A549 (cell line): ENCODE measurements at regions not wholly inside any gene's neighbourhood (a gene's known extent, or its start where the extent isn't known, plus 50 kb on each side); places are given as distances from the start of the nearest gene placed in this dataset.

Experiments
- ATAC-seq, 2 experiments: fragments of 200-7000 bp in 1 of 2; fragments of >200 bp in 1 of 2; cut with Nextera tagmentation in 1 of 2; cut with Tn5 transposase in 1 of 2; 3 replicates each; pipeline versions ENCODE4 v1.8.0 to v1.9.1; 2018 to 2020; ENCODE audit warnings: mild to moderate bottlenecking in 1 of 2, moderate library complexity in 1 of 2
- CTCF ChIA-PET: fragments of 300-600 bp; sonication (Branson Sonifier 250); formaldehyde crosslinking; extraction: SDS; loops from one replicate; lab custom pipeline; 2021; ENCODE audit warnings: antibody characterized with exemption, inconsistent platforms; lab: Yijun Ruan, JAX
- POLR2A ChIA-PET: fragments of 350-600 bp; formaldehyde crosslinking; extraction: SDS; loops from one replicate; lab custom pipeline; 2021; ENCODE audit warnings: antibody characterized with exemption, inconsistent platforms; lab: Yijun Ruan, JAX
- DNase-seq, 2 experiments: peaks; one replicate each; pipeline versions ENCODE4 v3.0.0 to v3.0.0-alpha.2; 2011 to 2016; ENCODE audit warnings: low read depth in 1 of 2, low spot score in 1 of 2
- FAIRE-seq: peaks from 2 replicates; lab custom pipeline; 2011; peaks lifted over from hg19 to GRCh38; lab: Jason Lieb, UNC
- H3K27ac ChIP-seq, 2 experiments: fragments of >200 bp; sonication (Bioruptor Twin); formaldehyde crosslinking; 3 replicates each; pipeline ENCODE4 v1.5.1; 2016 to 2017
- H3K4me1 ChIP-seq: fragments of >200 bp; sonication (Bioruptor Twin); formaldehyde crosslinking; 3 replicates; pipeline ENCODE4 v1.6.1; 2016
- H3K4me2 ChIP-seq: fragments of >200 bp; sonication (Bioruptor Twin); formaldehyde crosslinking; 3 replicates; pipeline ENCODE4 v1.6.1; 2016
- H3K4me3 ChIP-seq: fragments of >200 bp; sonication (Bioruptor Twin); formaldehyde crosslinking; 3 replicates; pipeline ENCODE4 v1.5.1; 2016
- H3K9me3 ChIP-seq: fragments of >200 bp; sonication (Bioruptor Twin); formaldehyde crosslinking; 3 replicates; pipeline ENCODE4 v1.6.1; 2016
- BHLHE40 ChIP-seq: IDR thresholded peaks from 2 replicates; pipeline ENCODE4 v1.6.1; 2012; ENCODE audit warnings: low read depth, low read length, inconsistent platforms
- CBX2 ChIP-seq: fragments of 200-600 bp; sonication (generic); IDR thresholded peaks from 2 replicates; pipeline ENCODE4 v1.6.1; 2016; ENCODE audit warnings: low read depth, mild to moderate bottlenecking, borderline replicate concordance
- CBX8 ChIP-seq: fragments of 200-600 bp; sonication (generic); IDR thresholded peaks from 2 replicates; pipeline ENCODE4 v1.6.1; 2016
- CHD4 ChIP-seq: fragments of 200-600 bp; sonication (generic); IDR thresholded peaks from 2 replicates; pipeline ENCODE4 v1.6.1; 2016; ENCODE audit warnings: antibody characterized with exemption, mild to moderate bottlenecking, borderline replicate concordance
- FOSB ChIP-seq: fragments of 250-450 bp; sonication (Bioruptor Pico); IDR thresholded peaks from 2 replicates; pipeline ENCODE4 v1.5.0; 2020; ENCODE audit warnings: mild to moderate bottlenecking, moderate library complexity
- FOXS1 ChIP-seq: fragments of 250-450 bp; sonication (Bioruptor Pico); IDR thresholded peaks from 2 replicates; pipeline ENCODE4 v1.5.0; 2020; ENCODE audit warnings: mild to moderate bottlenecking, moderate library complexity
- GATA3 ChIP-seq: IDR thresholded peaks from 2 replicates; pipeline ENCODE4 v1.6.1; 2012; ENCODE audit warnings: borderline replicate concordance
- HEYL ChIP-seq: fragments of 250-450 bp; sonication (Bioruptor Pico); IDR thresholded peaks from 2 replicates; pipeline ENCODE4 v1.8.0; 2021; ENCODE audit warnings: mild to moderate bottlenecking, moderate library complexity
- KDM1A ChIP-seq: fragments of 200-600 bp; sonication (generic); IDR thresholded peaks from 2 replicates; pipeline ENCODE4 v1.6.1; 2016; ENCODE audit warnings: low read depth, mild to moderate bottlenecking
- MAFK ChIP-seq: fragments of 450-650 bp; IDR thresholded peaks from 2 replicates; pipeline ENCODE4 v1.6.1; 2014; ENCODE audit not compliant: partially characterized antibody
- NPAS2 ChIP-seq: fragments of 250-450 bp; sonication (Bioruptor Pico); IDR thresholded peaks from 2 replicates; pipeline ENCODE4 v1.8.0; 2022; ENCODE audit warnings: mild to moderate bottlenecking, moderate library complexity, borderline replicate concordance
- NR3C1 ChIP-seq: fragments of >200 bp; sonication (Bioruptor Twin); formaldehyde crosslinking; IDR thresholded peaks from 3 replicates; pipeline ENCODE4 v1.6.1; 2017
- PHF8 ChIP-seq: fragments of 200-600 bp; sonication (generic); IDR thresholded peaks from 2 replicates; pipeline ENCODE4 v1.6.1; 2016; ENCODE audit warnings: low read depth, mild to moderate bottlenecking, antibody characterized with exemption, moderate library complexity, borderline replicate concordance
- RCOR1 ChIP-seq: fragments of 150-350 bp; IDR thresholded peaks from 2 replicates; pipeline ENCODE4 v1.6.1; 2014; ENCODE audit warnings: antibody characterized with exemption, low read length, low read depth
- RFX5 ChIP-seq: fragments of 450-650 bp; IDR thresholded peaks from 2 replicates; pipeline ENCODE4 v1.7.1; 2014; ENCODE audit warnings: antibody characterized with exemption, mild to moderate bottlenecking, moderate library complexity
- SMC3 ChIP-seq: fragments of >200 bp; sonication (Bioruptor Twin); formaldehyde crosslinking; IDR thresholded peaks from 3 replicates; pipeline ENCODE4 v1.6.1; 2018; ENCODE audit warnings: inconsistent platforms
- TP53 ChIP-seq: fragments of 250-450 bp; sonication (Bioruptor Pico); IDR thresholded peaks from 2 replicates; pipeline ENCODE4 v1.5.0; 2021; ENCODE audit warnings: mild to moderate bottlenecking, moderate library complexity
- ZFP36 ChIP-seq: fragments of 450-650 bp; IDR thresholded peaks from 2 replicates; pipeline ENCODE4 v1.6.1; 2014; ENCODE audit warnings: borderline replicate concordance; ENCODE audit not compliant: partially characterized antibody
- WGBS: methylation state at CpG from one replicate; pipeline ENCODE4 v1.1.6; 2017; ENCODE audit errors: missing lambda C conversion rate; 5-methylcytosine and 5-hydroxymethylcytosine counted together
- TF ChIP-seq, protein P1 (sequence below): fragments of 250-450 bp; sonication (Bioruptor Pico); IDR thresholded peaks from 2 replicates; pipeline ENCODE4 v1.5.0; 2021; ENCODE audit warnings: mild to moderate bottlenecking, moderate library complexity, borderline replicate concordance
- TF ChIP-seq, protein P2 (sequence below): fragments of 150-350 bp; IDR thresholded peaks from 2 replicates; pipeline ENCODE4 v1.6.1; 2014; ENCODE audit warnings: low read depth, mild to moderate bottlenecking, low read length
- TF ChIP-seq, protein P3 (sequence below): IDR thresholded peaks from 2 replicates; pipeline ENCODE4 v1.6.1; 2012

DNA sequence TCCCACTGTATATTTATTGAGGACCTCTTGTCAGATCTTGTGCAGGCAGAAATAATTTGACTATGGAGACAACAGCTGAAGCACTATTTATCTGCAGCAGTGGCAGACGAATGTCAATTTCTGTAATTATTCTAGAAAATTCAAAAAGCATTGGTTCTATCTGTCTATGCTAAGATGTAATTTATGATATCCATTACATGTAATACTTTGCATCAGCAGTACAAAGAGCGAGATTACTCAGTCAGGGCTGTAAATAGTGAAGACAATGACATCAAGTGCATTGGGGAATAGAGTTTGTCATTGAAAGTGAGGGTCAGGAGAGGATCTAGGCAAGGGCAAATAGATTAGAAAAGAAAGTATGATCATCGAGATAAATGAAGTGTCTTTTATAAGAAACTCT lies 508.2 kb downstream of the ZWINT start:
- H3K4me2 ChIP-seq, result no peak overlapping the region
- FAIRE-seq, result no peak
- no peaks in the 10 kb centered on the region for H3K4me1 ChIP-seq
- 12% methylated on average over 3 of the region's 3 CpGs for WGBS
- CTCF ChIA-PET, result no interaction called here
- TF ChIP-seq TP53 (CRISPR knock-in tag), result no peak
- TF ChIP-seq, protein P1, sequence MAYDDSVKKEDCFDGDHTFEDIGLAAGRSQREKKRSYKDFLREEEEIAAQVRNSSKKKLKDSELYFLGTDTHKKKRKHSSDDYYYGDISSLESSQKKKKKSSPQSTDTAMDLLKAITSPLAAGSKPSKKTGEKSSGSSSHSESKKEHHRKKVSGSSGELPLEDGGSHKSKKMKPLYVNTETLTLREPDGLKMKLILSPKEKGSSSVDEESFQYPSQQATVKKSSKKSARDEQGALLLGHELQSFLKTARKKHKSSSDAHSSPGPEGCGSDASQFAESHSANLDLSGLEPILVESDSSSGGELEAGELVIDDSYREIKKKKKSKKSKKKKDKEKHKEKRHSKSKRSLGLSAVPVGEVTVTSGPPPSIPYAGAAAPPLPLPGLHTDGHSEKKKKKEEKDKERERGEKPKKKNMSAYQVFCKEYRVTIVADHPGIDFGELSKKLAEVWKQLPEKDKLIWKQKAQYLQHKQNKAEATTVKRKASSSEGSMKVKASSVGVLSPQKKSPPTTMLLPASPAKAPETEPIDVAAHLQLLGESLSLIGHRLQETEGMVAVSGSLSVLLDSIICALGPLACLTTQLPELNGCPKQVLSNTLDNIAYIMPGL (CRISPR knock-in tag), result no peak
- no peak for TF ChIP-seq GATA3
- TF ChIP-seq, protein P2, sequence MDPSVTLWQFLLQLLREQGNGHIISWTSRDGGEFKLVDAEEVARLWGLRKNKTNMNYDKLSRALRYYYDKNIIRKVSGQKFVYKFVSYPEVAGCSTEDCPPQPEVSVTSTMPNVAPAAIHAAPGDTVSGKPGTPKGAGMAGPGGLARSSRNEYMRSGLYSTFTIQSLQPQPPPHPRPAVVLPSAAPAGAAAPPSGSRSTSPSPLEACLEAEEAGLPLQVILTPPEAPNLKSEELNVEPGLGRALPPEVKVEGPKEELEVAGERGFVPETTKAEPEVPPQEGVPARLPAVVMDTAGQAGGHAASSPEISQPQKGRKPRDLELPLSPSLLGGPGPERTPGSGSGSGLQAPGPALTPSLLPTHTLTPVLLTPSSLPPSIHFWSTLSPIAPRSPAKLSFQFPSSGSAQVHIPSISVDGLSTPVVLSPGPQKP, result no peak
- TF ChIP-seq NR3C1, result no peak
- TF ChIP-seq SMC3, result no peak
- no peak for TF ChIP-seq NPAS2 (CRISPR knock-in tag)
- TF ChIP-seq CHD4, result no peak
- TF ChIP-seq MAFK, result no peak
- no peak for TF ChIP-seq CBX2
- TF ChIP-seq ZFP36, result no peak
- no peak for TF ChIP-seq RFX5
- TF ChIP-seq BHLHE40, result no peak
- no peaks in the 10 kb centered on the region; the same call in 2 of the 3 replicates for H3K9me3 ChIP-seq
- POLR2A ChIA-PET, result no interaction called here
- no peak overlapping the region for H3K4me3 ChIP-seq
- H3K27ac ChIP-seq, result no peak overlapping the region
- no peak for DNase-seq
- no peak for ATAC-seq

DNA sequence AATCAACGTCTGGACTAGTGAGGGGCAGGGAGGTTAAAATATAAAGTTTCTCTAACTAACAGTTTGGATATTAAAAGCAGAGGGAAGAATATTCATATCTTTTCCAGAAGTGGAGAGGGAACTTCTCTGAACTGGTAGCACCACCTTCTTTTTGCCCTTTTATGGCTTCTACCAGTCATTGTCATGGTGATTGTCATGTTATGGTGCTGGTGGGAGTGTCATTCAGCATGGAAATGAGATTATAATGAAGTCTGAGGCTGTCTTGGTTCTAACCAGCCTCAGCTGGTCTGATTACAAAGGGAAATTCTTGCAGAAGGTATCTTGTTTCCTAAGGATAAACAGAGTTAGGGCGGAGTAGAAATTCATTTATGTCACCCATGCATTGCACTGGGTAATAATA lies 523.8 kb downstream of the ZWINT start:
- no peak for TF ChIP-seq RFX5
- Histone ChIP-seq H3K4me2 (no peak overlapping the region), H3K9me3 (no peaks in the 10 kb centered on the region), H3K4me3 (no peak overlapping the region), H3K27ac (no peak overlapping the region), H3K4me1 (no peaks in the 10 kb centered on the region)
- DNase-seq (no peak), ATAC-seq (no peak), FAIRE-seq (no peak)
- CTCF ChIA-PET, result no interaction called here
- WGBS, result 38% methylated on average over 2 of the region's 2 CpGs
- POLR2A ChIA-PET, result no interaction called here

GRCh38 chr10:55822096-55822495 lies 539.0 kb downstream of the ZWINT start:
- TF ChIP-seq, protein P3, sequence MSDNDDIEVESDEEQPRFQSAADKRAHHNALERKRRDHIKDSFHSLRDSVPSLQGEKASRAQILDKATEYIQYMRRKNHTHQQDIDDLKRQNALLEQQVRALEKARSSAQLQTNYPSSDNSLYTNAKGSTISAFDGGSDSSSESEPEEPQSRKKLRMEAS, result no peak
- TF ChIP-seq ZFP36 (no peak), RCOR1 (no peak), FOSB (CRISPR knock-in tag) (no peak), TP53 (CRISPR knock-in tag) (no peak), HEYL (CRISPR knock-in tag) (no peak), CBX8 (no peak), KDM1A (no peak), PHF8 (no peak), FOXS1 (CRISPR knock-in tag) (no peak)
- FAIRE-seq, result no peak
- no peak for ATAC-seq

More at GRCh38 chr10:55822096-55822495, 539.0 kb downstream of the ZWINT start:
- no peak overlapping the region for H3K27ac ChIP-seq
- CTCF ChIA-PET, result interaction anchor here (0.7 kb wide), 1 partner anchor 146 kb away, joined by 3 read pairs; no protein-coding TSS in a partner anchor
- H3K4me3 ChIP-seq, result no peak overlapping the region
- no peak for DNase-seq
- 48% methylated on average over 1 of the region's 1 CpG for WGBS
- no peaks in the 10 kb centered on the region for H3K4me1 ChIP-seq
- H3K9me3 ChIP-seq, result 0 out of 3 replicates have a peak, but pooled peaks cover 3% of the 10 kb centered on the region
- POLR2A ChIA-PET, result no interaction called here
- H3K4me2 ChIP-seq, result no peak overlapping the region
